ENCODE measurements at regions not wholly inside any gene's neighbourhood (a gene's known extent, or its start where the extent isn't known, plus 50 kb on each side); places are given as distances from the start of the nearest gene placed in this dataset.
"Not testable (repeated sequence)": the region's sequence is repeated elsewhere in the genome, so short reads cannot be mapped to it uniquely, and the experiment has no call there.

DNA sequence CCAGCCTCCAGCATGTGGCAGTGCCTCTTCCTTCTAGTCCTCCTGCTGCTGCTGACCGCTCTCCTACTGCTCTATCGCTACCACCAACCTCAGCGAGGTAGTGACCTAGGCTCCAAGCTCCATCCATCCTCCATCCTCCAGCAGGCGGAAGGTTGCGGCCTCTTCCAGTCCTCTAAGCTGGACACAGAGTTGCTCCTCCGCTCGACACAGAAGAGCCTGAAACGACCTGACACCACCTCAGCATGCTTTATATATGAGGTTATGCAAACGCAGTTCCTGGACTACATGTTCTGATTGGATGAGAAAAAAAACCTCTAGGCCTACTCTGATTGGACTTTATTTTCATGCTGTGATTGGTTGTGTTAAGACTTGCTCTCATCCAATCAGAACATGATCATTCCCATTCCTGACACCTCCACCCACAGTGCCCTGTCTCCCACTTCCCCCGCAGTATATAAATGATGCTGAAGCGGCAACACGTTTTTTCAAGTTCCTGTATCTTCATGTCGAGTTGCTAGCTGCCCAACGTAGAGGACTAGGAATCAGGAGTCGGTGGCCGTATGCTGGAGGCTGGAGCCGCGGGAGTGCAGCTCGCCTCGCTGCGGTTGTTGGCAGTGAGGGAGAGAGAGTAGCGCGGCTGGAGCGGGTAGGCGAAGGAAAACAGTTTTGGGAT is 398.1 kb downstream of the KCNJ18 start:
- TF ChIP-seq, protein P1, sequence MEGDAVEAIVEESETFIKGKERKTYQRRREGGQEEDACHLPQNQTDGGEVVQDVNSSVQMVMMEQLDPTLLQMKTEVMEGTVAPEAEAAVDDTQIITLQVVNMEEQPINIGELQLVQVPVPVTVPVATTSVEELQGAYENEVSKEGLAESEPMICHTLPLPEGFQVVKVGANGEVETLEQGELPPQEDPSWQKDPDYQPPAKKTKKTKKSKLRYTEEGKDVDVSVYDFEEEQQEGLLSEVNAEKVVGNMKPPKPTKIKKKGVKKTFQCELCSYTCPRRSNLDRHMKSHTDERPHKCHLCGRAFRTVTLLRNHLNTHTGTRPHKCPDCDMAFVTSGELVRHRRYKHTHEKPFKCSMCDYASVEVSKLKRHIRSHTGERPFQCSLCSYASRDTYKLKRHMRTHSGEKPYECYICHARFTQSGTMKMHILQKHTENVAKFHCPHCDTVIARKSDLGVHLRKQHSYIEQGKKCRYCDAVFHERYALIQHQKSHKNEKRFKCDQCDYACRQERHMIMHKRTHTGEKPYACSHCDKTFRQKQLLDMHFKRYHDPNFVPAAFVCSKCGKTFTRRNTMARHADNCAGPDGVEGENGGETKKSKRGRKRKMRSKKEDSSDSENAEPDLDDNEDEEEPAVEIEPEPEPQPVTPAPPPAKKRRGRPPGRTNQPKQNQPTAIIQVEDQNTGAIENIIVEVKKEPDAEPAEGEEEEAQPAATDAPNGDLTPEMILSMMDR (conservative IDR thresholded peaks at IDR 0.05) = no peak
- no peak for TF ChIP-seq EZH2 (IDR thresholded peaks at IDR 0.05; ENCODE audit: low read depth)
- no peaks in the 10 kb centered on the region for H3K4me1 ChIP-seq (replicated peaks; ENCODE audit: insufficient read depth)
- no peaks in the 10 kb centered on the region for H4K20me1 ChIP-seq (ENCODE audit: insufficient read depth)
- H3K9me3 ChIP-seq (ENCODE audit: insufficient read depth, low read depth) = no peaks in the 10 kb centered on the region
- intact Hi-C loops (cut with micrococcal nuclease; ENCODE audit: unreplicated experiment) = no loop called here
- H3K4me3 ChIP-seq = peak overlapping the region; percentile 14; the same call in 1 of the 2 replicates
- DNase-seq = peak in 1 of 2 experiments; percentile 42
- no peaks in the 10 kb centered on the region for H3F3A ChIP-seq (ENCODE audit: insufficient read depth, low read depth)
- H3K79me2 ChIP-seq (ENCODE audit: low read depth) = no peaks in the 10 kb centered on the region
- ChIA-PET POLR2A (ENCODE audit: unreplicated experiment) (no interaction called here), CTCF (no interaction called here)
- H3K27ac ChIP-seq = no peak overlapping the region
- no peak overlapping the region for H3K4me2 ChIP-seq
- H3K36me3 ChIP-seq (ENCODE audit: low read depth) = no peaks in the 10 kb centered on the region
- peaks cover 7% of the 10 kb centered on the region; the same call in 1 of the 2 replicates for H3K27me3 ChIP-seq (ENCODE audit: insufficient read depth, low read depth)
- no TSS peak for BruUV-seq (replicated peaks)
- H2AFZ ChIP-seq = no peak overlapping the region
- no peaks in the 10 kb centered on the region for H3K9me2 ChIP-seq (ENCODE audit: insufficient read depth)

DNA sequence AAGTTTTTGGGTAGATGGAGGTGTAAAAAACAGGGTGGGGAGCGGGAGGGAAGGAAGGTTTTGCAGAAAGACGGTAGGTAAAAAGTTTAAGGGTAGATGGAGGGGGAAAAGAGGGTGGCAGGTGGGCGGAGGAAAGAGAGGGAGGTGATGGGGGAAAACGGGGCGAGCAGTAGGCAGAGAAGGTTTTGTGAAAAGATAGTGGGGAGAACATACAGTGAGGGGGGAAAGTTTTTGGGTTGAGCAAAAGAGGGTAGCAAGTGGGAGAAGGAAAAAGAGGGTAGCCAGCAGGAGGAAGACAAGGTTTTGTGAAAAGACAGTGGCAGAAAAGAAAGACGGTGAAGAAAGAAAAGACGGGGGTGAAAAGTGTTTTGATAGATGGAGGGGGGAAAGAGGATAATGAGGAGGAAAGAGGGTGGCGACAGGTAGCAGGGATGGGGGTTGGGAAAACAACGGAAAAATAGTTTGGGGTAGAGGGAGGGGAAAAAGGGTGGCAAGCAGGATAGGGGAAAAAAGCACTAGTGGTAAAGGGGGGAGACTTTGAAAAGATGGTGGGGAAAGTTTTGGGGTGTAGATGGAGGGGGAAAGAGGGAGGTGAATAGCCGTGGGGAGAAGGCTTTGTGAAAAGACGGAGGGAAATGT is 398.8 kb downstream of the KCNJ18 start:
- H3F3A ChIP-seq (ENCODE audit: insufficient read depth, low read depth); H3K27me3 ChIP-seq (ENCODE audit: insufficient read depth, low read depth); CTCF ChIA-PET; H2AFZ ChIP-seq; H3K4me2 ChIP-seq; POLR2A ChIA-PET (ENCODE audit: unreplicated experiment); intact Hi-C loops (cut with micrococcal nuclease; ENCODE audit: unreplicated experiment); H3K36me3 ChIP-seq (ENCODE audit: low read depth); H3K9me2 ChIP-seq (ENCODE audit: insufficient read depth); H3K4me1 ChIP-seq (replicated peaks; ENCODE audit: insufficient read depth); BruUV-seq (replicated peaks); H3K79me2 ChIP-seq (ENCODE audit: low read depth); H4K20me1 ChIP-seq (ENCODE audit: insufficient read depth); DNase-seq; H3K27ac ChIP-seq; H3K9me3 ChIP-seq (ENCODE audit: insufficient read depth, low read depth): not testable (repeated sequence)
- H3K4me3 ChIP-seq = peak overlapping the region; percentile 14; the same call in 1 of the 2 replicates

DNA sequence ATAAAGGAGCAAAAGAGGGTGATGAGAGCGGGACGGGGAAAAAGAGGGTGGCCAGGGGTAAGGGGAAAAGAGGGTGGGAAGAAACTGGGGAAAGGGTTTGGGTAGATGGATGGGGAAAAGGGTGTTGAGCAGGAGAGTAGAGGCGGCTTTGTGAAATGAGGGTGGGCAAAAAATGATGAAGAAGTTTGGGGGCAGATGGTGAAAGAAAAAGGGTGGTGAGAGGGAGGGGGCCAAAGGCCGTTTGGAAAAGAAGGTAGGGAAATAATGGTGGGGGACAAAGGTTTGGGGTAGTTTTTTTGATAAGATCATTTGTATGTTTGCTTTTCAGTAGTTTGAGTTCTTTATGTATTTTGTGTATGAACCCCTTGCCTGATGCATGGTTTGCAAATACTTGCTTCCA is 399.5 kb downstream of the KCNJ18 start:
- H3K4me1 ChIP-seq (replicated peaks; ENCODE audit: insufficient read depth); DNase-seq; H3K36me3 ChIP-seq (ENCODE audit: low read depth); BruUV-seq (replicated peaks); CTCF ChIA-PET; H3K4me3 ChIP-seq; H3K27me3 ChIP-seq (ENCODE audit: insufficient read depth, low read depth); POLR2A ChIA-PET (ENCODE audit: unreplicated experiment); H3F3A ChIP-seq (ENCODE audit: insufficient read depth, low read depth); H3K79me2 ChIP-seq (ENCODE audit: low read depth); H3K4me2 ChIP-seq; H3K9me2 ChIP-seq (ENCODE audit: insufficient read depth); H3K27ac ChIP-seq; intact Hi-C loops (cut with micrococcal nuclease; ENCODE audit: unreplicated experiment); H4K20me1 ChIP-seq (ENCODE audit: insufficient read depth); H3K9me3 ChIP-seq (ENCODE audit: insufficient read depth, low read depth); H2AFZ ChIP-seq: not testable (repeated sequence)

DNA sequence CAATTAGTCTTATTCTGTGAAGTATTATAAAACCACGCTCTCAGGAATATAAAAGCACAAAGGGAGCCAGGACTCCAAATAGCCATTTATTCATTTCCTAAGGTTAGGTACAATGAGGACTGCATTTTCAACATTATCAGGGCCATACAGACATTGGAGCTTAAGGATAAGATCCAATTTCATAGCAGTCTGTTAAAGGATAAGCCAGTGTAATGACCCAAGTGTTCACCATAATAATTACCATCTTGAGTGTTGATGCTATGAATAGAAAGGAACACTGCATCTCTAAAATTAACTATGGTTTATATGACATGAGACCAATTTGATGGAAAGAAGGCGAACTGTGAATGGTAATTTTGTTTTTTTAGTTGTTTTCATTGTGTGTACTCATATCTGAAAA is 403.1 kb downstream of the KCNJ18 start:
- H3F3A ChIP-seq (ENCODE audit: insufficient read depth, low read depth); H3K36me3 ChIP-seq (ENCODE audit: low read depth); H3K27ac ChIP-seq; H3K4me2 ChIP-seq; H3K4me1 ChIP-seq (replicated peaks; ENCODE audit: insufficient read depth); CTCF ChIA-PET; H3K9me2 ChIP-seq (ENCODE audit: insufficient read depth); H3K4me3 ChIP-seq; DNase-seq; H3K9me3 ChIP-seq (ENCODE audit: insufficient read depth, low read depth); H2AFZ ChIP-seq; intact Hi-C loops (cut with micrococcal nuclease; ENCODE audit: unreplicated experiment); H4K20me1 ChIP-seq (ENCODE audit: insufficient read depth); H3K27me3 ChIP-seq (ENCODE audit: insufficient read depth, low read depth); POLR2A ChIA-PET (ENCODE audit: unreplicated experiment); BruUV-seq (replicated peaks); H3K79me2 ChIP-seq (ENCODE audit: low read depth): not testable (repeated sequence)

DNA sequence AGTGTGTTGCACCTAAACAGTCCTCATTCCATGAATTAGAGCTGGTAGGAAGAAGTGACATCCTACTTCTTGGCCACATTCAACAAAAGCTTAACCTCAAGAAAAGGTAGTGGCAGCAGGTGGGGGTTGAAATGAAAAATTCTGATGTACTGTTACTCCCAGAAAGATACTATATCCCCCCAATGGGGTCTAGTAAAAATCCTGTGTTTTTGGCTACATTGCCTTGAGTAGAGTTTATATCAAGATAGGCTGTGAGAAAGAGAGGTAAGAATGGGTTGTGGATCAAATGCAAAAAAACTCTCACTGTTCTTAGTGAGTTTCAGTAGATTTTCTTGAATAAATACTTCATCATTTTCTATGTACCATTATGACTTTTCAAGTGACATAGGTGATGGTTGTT is 407.3 kb downstream of the KCNJ18 start:
- H3K27ac ChIP-seq; H3K9me2 ChIP-seq (ENCODE audit: insufficient read depth); H3K79me2 ChIP-seq (ENCODE audit: low read depth); CTCF ChIA-PET; H2AFZ ChIP-seq; H3K36me3 ChIP-seq (ENCODE audit: low read depth); POLR2A ChIA-PET (ENCODE audit: unreplicated experiment); H3K9me3 ChIP-seq (ENCODE audit: insufficient read depth, low read depth); H3K27me3 ChIP-seq (ENCODE audit: insufficient read depth, low read depth); DNase-seq; H4K20me1 ChIP-seq (ENCODE audit: insufficient read depth); H3K4me2 ChIP-seq; H3F3A ChIP-seq (ENCODE audit: insufficient read depth, low read depth); intact Hi-C loops (cut with micrococcal nuclease; ENCODE audit: unreplicated experiment); BruUV-seq (replicated peaks); H3K4me3 ChIP-seq; H3K4me1 ChIP-seq (replicated peaks; ENCODE audit: insufficient read depth): not testable (repeated sequence)
